OCI-LY7 (cell line): ENCODE measurements at regions not wholly inside any gene's neighbourhood (a gene's known extent, or its start where the extent isn't known, plus 50 kb on each side); places are given as distances from the start of the nearest gene placed in this dataset.

ENCODE experiments used
- EZH2phosphoT487 ChIP-seq: fragments of 200-600 bp; sonication (generic); IDR thresholded peaks from 2 replicates; pipeline ENCODE4 v1.6.1; 2018; ENCODE audit warnings: low read depth, borderline replicate concordance, mild to moderate bottlenecking, mixed run types, antibody characterized with exemption, low read length, moderate library complexity, mixed read lengths
- TF ChIP-seq, protein P1 (sequence below): fragments of 200-600 bp; sonication (generic); conservative IDR thresholded peaks from 2 replicates; pipeline ENCODE4 v1.5.1; 2014; ENCODE audit warnings: mild to moderate bottlenecking, antibody characterized with exemption, low read length, moderate library complexity, mixed read lengths

- TF ChIP-seq, protein P1, sequence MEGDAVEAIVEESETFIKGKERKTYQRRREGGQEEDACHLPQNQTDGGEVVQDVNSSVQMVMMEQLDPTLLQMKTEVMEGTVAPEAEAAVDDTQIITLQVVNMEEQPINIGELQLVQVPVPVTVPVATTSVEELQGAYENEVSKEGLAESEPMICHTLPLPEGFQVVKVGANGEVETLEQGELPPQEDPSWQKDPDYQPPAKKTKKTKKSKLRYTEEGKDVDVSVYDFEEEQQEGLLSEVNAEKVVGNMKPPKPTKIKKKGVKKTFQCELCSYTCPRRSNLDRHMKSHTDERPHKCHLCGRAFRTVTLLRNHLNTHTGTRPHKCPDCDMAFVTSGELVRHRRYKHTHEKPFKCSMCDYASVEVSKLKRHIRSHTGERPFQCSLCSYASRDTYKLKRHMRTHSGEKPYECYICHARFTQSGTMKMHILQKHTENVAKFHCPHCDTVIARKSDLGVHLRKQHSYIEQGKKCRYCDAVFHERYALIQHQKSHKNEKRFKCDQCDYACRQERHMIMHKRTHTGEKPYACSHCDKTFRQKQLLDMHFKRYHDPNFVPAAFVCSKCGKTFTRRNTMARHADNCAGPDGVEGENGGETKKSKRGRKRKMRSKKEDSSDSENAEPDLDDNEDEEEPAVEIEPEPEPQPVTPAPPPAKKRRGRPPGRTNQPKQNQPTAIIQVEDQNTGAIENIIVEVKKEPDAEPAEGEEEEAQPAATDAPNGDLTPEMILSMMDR: no peak
- TF ChIP-seq EZH2phosphoT487: no peak
Observed at GRCh38 chr6:23456396-23456795, 669.6 kb upstream of the NRSN1 start.
